Activated T-helper 1 cell treated with anti-CD3 and anti-CD28 coated beads, Interleukin-12 subunit alpha, Interleukin-12 subunit beta, Interleukin-2, Interleukin-4 antibody, amounts not matched to agents 30 ng/mL and 10 ng/mL and 1 ng/mL, durations not matched to agents 14 hours and 24 hours and 36 hours (primary cell): ENCODE measurements at regions not wholly inside any gene's neighbourhood (a gene's known extent, or its start where the extent isn't known, plus 50 kb on each side); places are given as distances from the start of the nearest gene placed in this dataset.

Experiments used
- DNase-seq: peaks from one replicate; pipeline ENCODE4 v3.0.0; 2021; ENCODE audit warnings: low spot score
- H3K27ac Mint-ChIP-seq: one replicate; pipeline ENCODE4 v1.8.0; 2021; ENCODE audit warnings: mild to moderate bottlenecking, mixed read lengths
- H3K27me3 Mint-ChIP-seq: one replicate; pipeline ENCODE4 v1.8.0; 2022; ENCODE audit warnings: mild to moderate bottlenecking, moderate library complexity, mixed read lengths; ENCODE audit not compliant: insufficient read depth
- H3K36me3 Mint-ChIP-seq: one replicate; pipeline ENCODE4 v1.8.0; 2021; ENCODE audit warnings: low read depth, mixed read lengths
- H3K4me1 Mint-ChIP-seq: one replicate; pipeline ENCODE4 v1.8.0; 2021; ENCODE audit warnings: low read depth, mixed read lengths
- H3K4me3 Mint-ChIP-seq: one replicate; pipeline ENCODE4 v1.8.0; 2021; ENCODE audit warnings: mild to moderate bottlenecking, moderate library complexity, mixed read lengths
- H3K9me3 Mint-ChIP-seq: one replicate; pipeline ENCODE4 v1.8.0; 2021; ENCODE audit warnings: mixed read lengths
- intact Hi-C: fragments of 100-400 bp; cut with micrococcal nuclease; formaldehyde crosslinking; loops from one replicate; pipeline ENCODE4 v1.15.1; 2024

GRCh38 chr5:164346785-164347630 is 841.6 kb downstream of the MAT2B start:
- no peak for DNase-seq
- no peak overlapping the region for H3K27ac Mint-ChIP-seq
- H3K27me3 Mint-ChIP-seq: no peaks in the 10 kb centered on the region
- H3K36me3 Mint-ChIP-seq: no peaks in the 10 kb centered on the region
- H3K4me1 Mint-ChIP-seq: no peaks in the 10 kb centered on the region
- no peak overlapping the region for H3K4me3 Mint-ChIP-seq
- no peaks in the 10 kb centered on the region for H3K9me3 Mint-ChIP-seq
- intact Hi-C loops: no loop called here

GRCh38 chr5:164350236-164350635 is 844.8 kb downstream of the MAT2B start:
- H3K9me3 Mint-ChIP-seq: no peaks in the 10 kb centered on the region
- intact Hi-C loops: no loop called here
- no peak overlapping the region for H3K27ac Mint-ChIP-seq
- no peaks in the 10 kb centered on the region for H3K36me3 Mint-ChIP-seq
- no peak overlapping the region for H3K4me3 Mint-ChIP-seq
- no peak for DNase-seq
- no peaks in the 10 kb centered on the region for H3K27me3 Mint-ChIP-seq
- no peaks in the 10 kb centered on the region for H3K4me1 Mint-ChIP-seq

GRCh38 chr5:164351245-164351834 is 845.9 kb downstream of the MAT2B start:
- DNase-seq: no peak
- Mint-ChIP-seq H3K4me1 (no peaks in the 10 kb centered on the region), H3K27me3 (no peaks in the 10 kb centered on the region), H3K27ac (no peak overlapping the region), H3K9me3 (no peaks in the 10 kb centered on the region), H3K36me3 (no peaks in the 10 kb centered on the region), H3K4me3 (no peak overlapping the region)
- intact Hi-C loops: no loop called here

GRCh38 chr5:164352695-164353094 is 847.3 kb downstream of the MAT2B start:
- H3K4me3 Mint-ChIP-seq: no peak overlapping the region
- no peaks in the 10 kb centered on the region for H3K27me3 Mint-ChIP-seq
- H3K27ac Mint-ChIP-seq: no peak overlapping the region
- no peaks in the 10 kb centered on the region for H3K9me3 Mint-ChIP-seq
- DNase-seq: no peak
- no peaks in the 10 kb centered on the region for H3K4me1 Mint-ChIP-seq
- no peaks in the 10 kb centered on the region for H3K36me3 Mint-ChIP-seq
- intact Hi-C loops: no loop called here

- Mint-ChIP-seq H3K27me3 (no peaks in the 10 kb centered on the region), H3K36me3 (no peaks in the 10 kb centered on the region), H3K4me1 (no peaks in the 10 kb centered on the region), H3K9me3 (no peaks in the 10 kb centered on the region), H3K27ac (no peak overlapping the region), H3K4me3 (no peak overlapping the region)
- DNase-seq: no peak
- intact Hi-C loops: no loop called here
These were observed 847.7 kb downstream of the MAT2B start for GRCh38 chr5:164353155-164353554.

- Mint-ChIP-seq H3K27ac (no peak overlapping the region), H3K27me3 (no peaks in the 10 kb centered on the region), H3K4me3 (no peak overlapping the region), H3K36me3 (no peaks in the 10 kb centered on the region), H3K9me3 (no peaks in the 10 kb centered on the region), H3K4me1 (no peaks in the 10 kb centered on the region)
- intact Hi-C loops: no loop called here
- DNase-seq: no peak
These were observed 848.8 kb downstream of the MAT2B start for GRCh38 chr5:164354139-164354751.

GRCh38 chr5:164355267-164355830 is 849.9 kb downstream of the MAT2B start:
- no peaks in the 10 kb centered on the region for H3K27me3 Mint-ChIP-seq
- no peak overlapping the region for H3K4me3 Mint-ChIP-seq
- no peak overlapping the region for H3K27ac Mint-ChIP-seq
- no peaks in the 10 kb centered on the region for H3K36me3 Mint-ChIP-seq
- no peaks in the 10 kb centered on the region for H3K4me1 Mint-ChIP-seq
- DNase-seq: no peak
- no peaks in the 10 kb centered on the region for H3K9me3 Mint-ChIP-seq
- intact Hi-C loops: no loop called here

GRCh38 chr5:164356790-164357189 is 851.4 kb downstream of the MAT2B start:
- H3K27ac Mint-ChIP-seq: no peak overlapping the region
- intact Hi-C loops: no loop called here
- no peaks in the 10 kb centered on the region for H3K9me3 Mint-ChIP-seq
- H3K36me3 Mint-ChIP-seq: no peaks in the 10 kb centered on the region
- no peaks in the 10 kb centered on the region for H3K4me1 Mint-ChIP-seq
- H3K27me3 Mint-ChIP-seq: no peaks in the 10 kb centered on the region
- no peak overlapping the region for H3K4me3 Mint-ChIP-seq
- no peak for DNase-seq

- H3K9me3 Mint-ChIP-seq: no peaks in the 10 kb centered on the region
- no peak for DNase-seq
- no peak overlapping the region for H3K4me3 Mint-ChIP-seq
- H3K4me1 Mint-ChIP-seq: no peaks in the 10 kb centered on the region
- H3K27me3 Mint-ChIP-seq: no peaks in the 10 kb centered on the region
- H3K27ac Mint-ChIP-seq: no peak overlapping the region
- H3K36me3 Mint-ChIP-seq: no peaks in the 10 kb centered on the region
- intact Hi-C loops: no loop called here
These were observed 852.1 kb downstream of the MAT2B start for GRCh38 chr5:164357395-164358033.

- Mint-ChIP-seq H3K4me1 (no peaks in the 10 kb centered on the region), H3K4me3 (no peak overlapping the region), H3K27ac (no peak overlapping the region), H3K36me3 (no peaks in the 10 kb centered on the region), H3K27me3 (no peaks in the 10 kb centered on the region), H3K9me3 (no peaks in the 10 kb centered on the region)
- intact Hi-C loops: no loop called here
- DNase-seq: no peak
These were observed 853.3 kb downstream of the MAT2B start for GRCh38 chr5:164358531-164359259.

- Mint-ChIP-seq H3K4me1 (no peaks in the 10 kb centered on the region), H3K4me3 (no peak overlapping the region), H3K27ac (no peak overlapping the region), H3K36me3 (no peaks in the 10 kb centered on the region), H3K9me3 (no peaks in the 10 kb centered on the region), H3K27me3 (no peaks in the 10 kb centered on the region)
- no peak for DNase-seq
- intact Hi-C loops: no loop called here
These were observed 854.1 kb downstream of the MAT2B start for GRCh38 chr5:164359260-164360255.
